ENCODE measurements at regions not wholly inside any gene's neighbourhood (a gene's known extent, or its start where the extent isn't known, plus 50 kb on each side); places are given as distances from the start of the nearest gene placed in this dataset.
"Not testable (repeated sequence)": the region's sequence is repeated elsewhere in the genome, so short reads cannot be mapped to it uniquely, and the experiment has no call there.

GRCh38 chr13:86476656-86477055 lies 677.4 kb upstream of the SLITRK6 start:
- H3K36me3 ChIP-seq (ENCODE audit: insufficient read depth, low read length), result no peaks in the 10 kb centered on the region
- ChIA-PET POLR2A (interaction anchor here (0.6 to 1.5 kb wide), 3 partner anchors 10 to 162 kb away, joined by 3 read pairs; no protein-coding TSS in a partner anchor), CTCF (ENCODE audit: unreplicated experiment) (no interaction called here)
- no peak overlapping the region for H2AFZ ChIP-seq (ENCODE audit: low read length)
- intact Hi-C loops (cut with micrococcal nuclease; ENCODE audit: unreplicated experiment), result no loop called here
- H3K79me2 ChIP-seq (ENCODE audit: insufficient read depth, low read depth, low read length), result no peaks in the 10 kb centered on the region
- H4K20me1 ChIP-seq (ENCODE audit: insufficient read depth, low read length), result no peaks in the 10 kb centered on the region
- H3K4me1 ChIP-seq (ENCODE audit: insufficient read depth, low read length, poor library complexity, severe bottlenecking), result no peaks in the 10 kb centered on the region
- H3K4me2 ChIP-seq (ENCODE audit: low read length), result no peak overlapping the region
- no peaks in the 10 kb centered on the region for H3K9me2 ChIP-seq (ENCODE audit: insufficient read depth, low read length)
- H3K4me3 ChIP-seq (ENCODE audit: low read depth, low read length, poor library complexity, severe bottlenecking), result no peak overlapping the region
- BruUV-seq (replicated peaks), result no TSS peak
- TF ChIP-seq CTCF (conservative IDR thresholded peaks at IDR 0.05; ENCODE audit: low read length) (no peak), EZH2phosphoT487 (IDR thresholded peaks at IDR 0.05; ENCODE audit: borderline replicate concordance, low read depth, low read length) (no peak)
- no peaks in the 10 kb centered on the region; the same call in 1 of the 2 replicates for H3K9me3 ChIP-seq (ENCODE audit: low read length)
- no peak overlapping the region for H3K27ac ChIP-seq (ENCODE audit: low read depth, low read length, poor library complexity, severe bottlenecking)
- no peak for DNase-seq (ENCODE audit: low spot score)

- no peaks in the 10 kb centered on the region for H3K36me3 ChIP-seq (ENCODE audit: insufficient read depth, low read length)
- H3K4me2 ChIP-seq (ENCODE audit: low read length), result no peak overlapping the region
- BruUV-seq (replicated peaks), result no TSS peak
- intact Hi-C loops (cut with micrococcal nuclease; ENCODE audit: unreplicated experiment), result no loop called here
- H3K4me1 ChIP-seq (ENCODE audit: insufficient read depth, low read length, poor library complexity, severe bottlenecking), result no peaks in the 10 kb centered on the region
- CTCF ChIA-PET (ENCODE audit: unreplicated experiment), result no interaction called here
- DNase-seq (ENCODE audit: low spot score), result no peak
- no peak overlapping the region for H3K4me3 ChIP-seq (ENCODE audit: low read depth, low read length, poor library complexity, severe bottlenecking)
- H3K79me2 ChIP-seq (ENCODE audit: insufficient read depth, low read depth, low read length), result no peaks in the 10 kb centered on the region
- TF ChIP-seq EZH2phosphoT487 (IDR thresholded peaks at IDR 0.05; ENCODE audit: borderline replicate concordance, low read depth, low read length), result no peak
- no peak for TF ChIP-seq CTCF (conservative IDR thresholded peaks at IDR 0.05; ENCODE audit: low read length)
- H3K27ac ChIP-seq (ENCODE audit: low read depth, low read length, poor library complexity, severe bottlenecking), result no peak overlapping the region
- no peaks in the 10 kb centered on the region for H3K9me3 ChIP-seq (ENCODE audit: low read length)
- no peaks in the 10 kb centered on the region for H3K9me2 ChIP-seq (ENCODE audit: insufficient read depth, low read length)
- POLR2A ChIA-PET, result interaction anchor here (1.3 kb wide), 1 partner anchor 27 kb away, joined by 4 read pairs; no protein-coding TSS in a partner anchor
- no peaks in the 10 kb centered on the region for H4K20me1 ChIP-seq (ENCODE audit: insufficient read depth, low read length)
- no peak overlapping the region for H2AFZ ChIP-seq (ENCODE audit: low read length)
These were observed 687.4 kb upstream of the SLITRK6 start for GRCh38 chr13:86486582-86486981.

- DNase-seq (ENCODE audit: low spot score), result no peak
- no peak overlapping the region for H2AFZ ChIP-seq (ENCODE audit: low read length)
- POLR2A ChIA-PET, result no interaction called here
- H3K9me3 ChIP-seq (ENCODE audit: low read length), result no peaks in the 10 kb centered on the region
- H3K79me2 ChIP-seq (ENCODE audit: insufficient read depth, low read depth, low read length), result no peaks in the 10 kb centered on the region
- BruUV-seq (replicated peaks), result no TSS peak
- H4K20me1 ChIP-seq (ENCODE audit: insufficient read depth, low read length), result no peaks in the 10 kb centered on the region
- no peaks in the 10 kb centered on the region for H3K36me3 ChIP-seq (ENCODE audit: insufficient read depth, low read length)
- no peaks in the 10 kb centered on the region for H3K9me2 ChIP-seq (ENCODE audit: insufficient read depth, low read length)
- CTCF ChIA-PET (ENCODE audit: unreplicated experiment), result no interaction called here
- intact Hi-C loops (cut with micrococcal nuclease; ENCODE audit: unreplicated experiment), result no loop called here
- no peak overlapping the region for H3K4me3 ChIP-seq (ENCODE audit: low read depth, low read length, poor library complexity, severe bottlenecking)
- no peaks in the 10 kb centered on the region for H3K4me1 ChIP-seq (ENCODE audit: insufficient read depth, low read length, poor library complexity, severe bottlenecking)
- H3K4me2 ChIP-seq (ENCODE audit: low read length), result no peak overlapping the region
- TF ChIP-seq EZH2phosphoT487 (IDR thresholded peaks at IDR 0.05; ENCODE audit: borderline replicate concordance, low read depth, low read length) (no peak), CTCF (conservative IDR thresholded peaks at IDR 0.05; ENCODE audit: low read length) (no peak)
- no peak overlapping the region for H3K27ac ChIP-seq (ENCODE audit: low read depth, low read length, poor library complexity, severe bottlenecking)
These were observed 691.9 kb upstream of the SLITRK6 start for GRCh38 chr13:86491121-86491520.

- BruUV-seq (replicated peaks); H3K27ac ChIP-seq (ENCODE audit: low read depth, low read length, poor library complexity, severe bottlenecking); H3K9me2 ChIP-seq (ENCODE audit: insufficient read depth, low read length); H3K4me3 ChIP-seq (ENCODE audit: low read depth, low read length, poor library complexity, severe bottlenecking); H3K36me3 ChIP-seq (ENCODE audit: insufficient read depth, low read length); H4K20me1 ChIP-seq (ENCODE audit: insufficient read depth, low read length); H3K4me2 ChIP-seq (ENCODE audit: low read length); H3K4me1 ChIP-seq (ENCODE audit: insufficient read depth, low read length, poor library complexity, severe bottlenecking); H3K79me2 ChIP-seq (ENCODE audit: insufficient read depth, low read depth, low read length); DNase-seq (ENCODE audit: low spot score); CTCF ChIA-PET (ENCODE audit: unreplicated experiment); H2AFZ ChIP-seq (ENCODE audit: low read length); intact Hi-C loops (cut with micrococcal nuclease; ENCODE audit: unreplicated experiment): not testable (repeated sequence)
- peaks cover 10% of the 10 kb centered on the region; the same call in 1 of the 2 replicates for H3K9me3 ChIP-seq (ENCODE audit: low read length)
- POLR2A ChIA-PET, result interaction anchor here (0.7 kb wide), 1 partner anchor 1930 kb away, joined by 3 read pairs; no protein-coding TSS in a partner anchor
These were observed 702.7 kb upstream of the SLITRK6 start for GRCh38 chr13:86501931-86502330.
